Stimulated activated CD8-positive, alpha-beta memory T cell treated with anti-CD3 and anti-CD28 coated beads, Interleukin-2, amount 100 ng/mL, for 48 hours (primary cell): ENCODE measurements at regions not wholly inside any gene's neighbourhood (a gene's known extent, or its start where the extent isn't known, plus 50 kb on each side); places are given as distances from the start of the nearest gene placed in this dataset.

Source experiments
- DNase-seq, 2 donors: peaks; one replicate each; pipeline ENCODE4 v3.0.0-alpha.2; 2020; ENCODE audit warnings: low read depth in 2 of 2

DNA sequence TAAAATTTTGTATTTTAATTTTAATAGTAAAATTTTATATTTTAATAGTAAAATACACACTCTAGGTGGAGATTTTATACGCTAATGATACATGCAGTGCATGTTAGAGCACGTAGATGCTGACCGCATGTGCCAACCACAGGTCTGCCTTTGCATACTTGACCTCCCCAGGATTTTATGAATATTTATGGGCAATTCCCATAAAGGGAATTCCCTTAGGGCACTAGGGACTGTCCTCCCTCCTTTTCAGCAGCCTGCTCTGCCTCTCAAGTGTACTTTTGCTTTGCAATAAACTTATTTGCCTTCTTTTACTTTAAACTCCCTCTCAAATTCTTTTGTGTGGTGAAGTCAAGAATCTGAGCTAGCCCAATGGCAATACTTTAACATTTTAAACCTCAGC is 217.7 kb upstream of the CDH8 start:
- DNase-seq = no peak

DNA sequence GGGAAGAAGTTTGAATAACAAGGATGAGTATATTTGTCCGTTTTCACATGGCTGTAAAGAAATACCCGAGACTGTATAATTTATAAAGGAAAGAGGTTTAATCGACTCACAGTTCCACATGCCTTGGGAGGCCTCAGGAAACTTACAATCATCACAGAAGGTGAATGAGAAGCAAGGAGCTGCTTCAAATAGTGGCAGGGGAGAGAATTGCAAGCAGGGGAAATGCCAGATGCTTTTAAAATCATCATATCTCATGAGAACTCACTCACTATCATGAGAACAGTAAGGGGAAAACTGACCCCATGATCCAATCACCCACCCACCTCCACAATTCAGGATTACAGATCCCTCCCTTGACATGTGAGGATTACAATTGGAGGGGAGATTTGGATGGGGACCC is 212.8 kb upstream of the CDH8 start:
- no peak for DNase-seq

DNA sequence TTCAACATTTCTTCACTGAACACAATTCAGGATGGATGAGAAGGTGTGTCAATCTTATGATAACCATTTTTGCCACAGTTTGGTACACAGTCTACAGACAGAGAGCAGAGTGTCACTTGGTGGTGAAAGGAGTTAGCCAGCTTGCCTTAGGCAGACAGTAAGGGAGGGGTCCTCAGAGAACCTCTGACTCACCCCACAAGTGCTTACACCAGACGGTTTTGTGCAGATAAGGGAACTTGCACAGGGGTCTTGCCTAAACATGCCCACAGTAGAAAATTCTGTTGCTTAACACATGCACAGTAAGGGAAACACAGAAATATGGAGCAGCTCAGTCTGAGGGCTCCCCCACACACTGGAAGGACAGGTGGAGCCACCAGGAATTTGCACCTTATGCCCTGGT is 204.5 kb upstream of the CDH8 start:
- no peak for DNase-seq

DNA sequence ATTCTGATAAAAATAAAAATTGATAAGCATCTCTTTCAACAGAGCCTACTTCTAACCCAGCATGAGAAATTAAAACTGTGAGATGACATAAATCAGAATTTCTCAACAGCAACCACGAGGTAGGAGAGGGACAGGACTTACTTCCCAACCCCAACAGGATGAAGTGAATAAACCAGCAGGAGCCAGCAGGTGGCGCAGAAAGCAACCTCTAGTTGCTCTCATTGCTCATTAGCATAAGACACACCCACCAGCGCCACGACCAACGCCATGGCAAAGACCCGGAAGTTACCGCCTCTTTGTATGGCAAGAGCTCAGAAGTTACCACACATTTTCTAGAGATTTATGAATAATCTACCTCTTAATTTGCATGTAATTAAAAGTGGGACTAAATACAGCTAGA is 189.4 kb upstream of the CDH8 start:
- peak; percentile 13 to 16 for DNase-seq

DNA sequence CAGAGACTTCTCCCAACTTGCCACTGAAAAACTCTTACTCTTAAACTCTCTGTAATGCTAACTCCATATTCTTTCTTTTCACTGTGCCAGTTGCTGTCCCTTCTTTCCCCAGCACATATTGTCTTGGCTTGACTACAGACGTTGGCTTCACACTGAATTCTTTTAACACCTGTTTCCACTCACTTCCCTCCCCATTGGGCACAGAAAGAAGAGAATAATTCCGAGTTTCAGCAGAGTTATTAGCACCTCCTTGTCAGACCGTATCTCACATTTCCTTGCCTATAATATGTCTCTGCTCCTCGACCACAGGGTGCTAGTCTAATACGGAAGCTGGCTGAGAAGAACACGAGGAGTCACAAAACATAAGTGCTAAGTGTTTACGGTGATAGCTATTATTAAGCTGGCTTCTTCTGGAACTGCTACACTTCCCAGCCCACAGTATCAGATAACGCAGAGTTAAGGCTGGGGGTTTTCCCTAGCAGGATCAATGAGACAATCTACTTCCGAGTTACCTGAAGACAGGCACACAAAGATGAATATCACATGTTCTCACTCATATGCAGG is 188.5 kb upstream of the CDH8 start:
- DNase-seq = no peak

DNA sequence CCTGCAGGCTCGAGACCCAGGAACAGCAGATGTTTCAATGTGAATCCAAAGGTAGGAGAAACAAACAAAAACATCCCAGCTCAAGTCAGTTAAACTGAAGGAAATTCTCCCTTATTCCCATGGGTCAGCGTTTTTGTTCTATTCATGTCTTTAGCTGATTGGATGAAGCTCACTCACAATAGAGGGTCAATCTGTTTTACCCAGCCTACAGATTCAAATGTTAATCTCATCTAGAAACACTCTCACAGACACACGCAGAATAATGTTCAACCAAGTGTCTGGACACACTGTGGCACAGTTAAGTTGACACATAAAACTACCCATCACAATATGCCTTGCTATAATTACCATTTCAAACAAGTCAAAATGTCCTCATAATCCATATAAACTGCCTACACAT is 180.6 kb upstream of the CDH8 start:
- no peak for DNase-seq

DNA sequence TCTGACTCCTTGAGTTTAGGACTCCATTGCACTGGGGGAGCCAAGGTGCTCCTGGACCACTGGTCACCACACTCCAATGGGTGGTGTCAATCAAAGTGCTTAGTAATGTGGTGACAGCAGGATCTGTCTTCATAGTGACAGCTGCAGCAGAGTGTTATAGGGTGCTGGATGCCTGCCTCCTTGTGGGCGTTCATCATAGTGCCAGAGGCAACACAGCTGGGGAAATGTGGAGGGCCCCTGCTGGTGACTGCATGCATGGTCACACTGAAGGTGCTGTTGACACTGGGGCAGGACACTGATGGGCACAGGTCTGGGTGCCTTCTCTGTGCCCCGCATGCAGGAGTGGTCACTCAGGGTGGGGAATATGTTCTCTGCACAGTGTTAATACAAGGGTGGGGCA is 177.5 kb upstream of the CDH8 start:
- no peak for DNase-seq

DNA sequence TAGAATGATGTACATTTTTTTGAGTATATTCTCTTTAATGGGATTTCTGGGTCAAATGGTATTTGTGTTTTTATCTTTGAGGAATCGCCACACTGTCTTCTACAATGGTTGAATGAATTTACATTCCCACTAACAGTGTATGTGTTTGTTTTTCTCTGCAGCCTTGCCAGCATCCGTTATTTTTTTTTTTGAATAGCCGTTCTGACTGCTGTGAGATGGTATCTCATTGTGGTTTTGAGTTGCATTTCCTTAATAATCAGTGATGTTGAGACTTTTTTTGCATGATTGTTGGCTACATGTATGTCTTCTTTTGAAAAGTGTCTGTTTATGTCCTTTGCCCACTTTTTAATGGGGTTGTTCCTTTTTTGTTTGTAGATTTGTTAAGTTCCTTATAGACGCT is 172.7 kb upstream of the CDH8 start:
- DNase-seq = no peak

DNA sequence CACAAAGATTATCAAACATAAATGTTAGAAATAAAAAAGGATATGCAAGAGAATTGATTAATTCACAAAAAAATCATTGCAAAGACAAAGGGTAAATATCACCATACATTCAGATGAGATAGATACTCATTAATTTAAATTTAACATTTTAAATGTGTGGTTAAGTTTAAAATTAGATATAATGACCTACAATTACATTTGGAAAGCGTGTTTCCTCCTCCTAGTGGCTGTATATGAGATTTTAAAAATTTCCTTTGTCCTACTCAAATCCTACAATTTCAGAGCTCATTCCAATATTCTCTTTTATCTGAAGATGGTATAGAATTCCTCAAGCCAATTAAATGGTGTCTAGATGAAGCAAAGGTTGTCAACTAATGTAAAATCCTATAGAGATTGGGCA is 169.2 kb upstream of the CDH8 start:
- no peak for DNase-seq

DNA sequence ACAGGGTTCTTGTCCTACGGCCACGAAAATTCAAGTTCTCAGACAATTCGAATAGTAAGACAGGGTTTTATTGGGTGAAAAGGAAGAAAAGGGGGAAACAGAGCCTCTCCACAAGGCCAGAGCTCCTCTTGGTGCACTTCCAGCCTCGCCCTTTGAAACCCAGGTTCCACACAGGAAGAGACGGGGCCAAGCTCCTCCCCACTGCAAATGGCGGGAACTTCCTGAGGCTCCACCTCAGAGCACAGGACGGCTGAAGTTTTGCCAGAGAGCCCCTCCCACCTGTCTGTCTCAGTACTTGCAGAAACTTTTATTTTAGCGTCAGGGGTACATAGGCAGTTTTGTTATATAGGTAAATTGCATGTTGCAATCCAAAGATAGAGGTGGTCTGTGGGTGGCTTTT is 165.7 kb upstream of the CDH8 start:
- no peak for DNase-seq

DNA sequence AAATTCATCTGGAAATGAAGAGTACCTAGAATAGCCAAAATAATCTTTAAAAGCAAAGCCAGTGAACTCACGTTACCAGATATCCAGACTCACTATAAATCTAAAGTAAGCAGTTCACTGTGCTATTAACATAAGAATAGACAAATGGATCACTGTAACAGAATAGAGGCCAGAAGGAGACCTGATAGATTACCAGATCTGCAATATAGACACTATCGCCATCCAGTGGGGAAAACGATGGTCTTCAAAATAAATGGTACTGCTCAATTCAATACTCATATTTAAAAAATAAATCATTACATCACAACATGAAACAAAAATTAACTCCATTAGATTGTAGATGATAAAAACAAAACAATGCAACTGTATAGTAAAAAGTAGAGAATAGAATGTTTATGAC is 158.6 kb upstream of the CDH8 start:
- DNase-seq = no peak

DNA sequence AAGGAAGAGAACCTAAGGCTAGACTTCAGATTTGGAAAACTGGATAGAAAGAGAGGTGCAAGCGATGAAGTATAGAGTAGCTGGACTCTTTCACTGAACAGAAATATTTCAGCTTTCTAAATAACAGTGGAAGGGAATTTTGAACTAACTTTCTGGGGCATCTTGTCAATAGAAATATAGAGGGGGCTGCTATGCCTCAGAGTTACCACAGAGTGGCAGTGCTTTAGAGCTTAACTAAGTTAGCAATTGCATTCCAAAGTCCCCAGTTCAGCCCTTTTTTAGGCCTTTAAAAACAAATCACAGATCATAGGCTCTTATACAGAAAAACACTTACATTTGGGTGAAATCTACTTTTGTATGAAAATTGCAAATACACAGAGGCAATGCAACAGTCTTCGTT is 154.2 kb upstream of the CDH8 start:
- no peak for DNase-seq

DNA sequence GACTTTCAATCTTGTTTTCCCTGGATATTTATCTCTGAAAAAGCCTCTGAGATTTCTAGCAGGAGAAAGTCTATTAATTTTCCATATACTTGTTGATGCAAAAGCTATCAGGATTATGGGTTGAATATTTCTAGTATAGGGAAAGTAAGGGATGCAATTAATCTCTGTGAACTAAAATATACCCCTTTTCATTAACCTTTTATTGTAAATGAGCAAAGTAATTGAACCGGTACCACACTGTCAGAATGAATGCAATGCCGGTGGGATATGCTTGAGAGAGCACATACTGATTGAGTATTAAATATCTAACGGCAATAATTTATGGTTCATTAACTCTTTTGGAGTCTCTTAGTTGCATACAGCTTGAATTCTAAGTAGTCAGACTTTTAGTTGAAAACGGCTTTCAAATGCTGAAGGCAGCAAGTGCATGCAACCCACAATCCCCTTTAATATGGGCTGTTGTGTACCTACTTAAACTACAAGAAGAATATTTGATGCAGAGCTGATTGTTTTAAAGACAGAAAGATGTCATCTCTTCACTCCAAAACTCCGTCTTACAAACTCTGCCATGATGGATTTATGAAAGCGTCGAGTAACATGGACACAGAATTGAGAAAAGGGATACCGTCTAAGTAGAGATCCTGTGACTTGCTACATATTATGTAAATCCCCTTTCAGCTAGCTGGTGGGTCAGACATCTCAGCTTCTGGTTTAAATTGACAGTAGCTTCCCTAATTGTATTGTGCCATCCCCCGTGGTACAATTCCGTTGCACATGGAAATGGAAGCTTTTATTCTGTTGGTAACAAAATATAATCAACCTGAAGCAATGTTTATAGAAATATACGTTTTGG is 141.3 kb upstream of the CDH8 start:
- no peak for DNase-seq

DNA sequence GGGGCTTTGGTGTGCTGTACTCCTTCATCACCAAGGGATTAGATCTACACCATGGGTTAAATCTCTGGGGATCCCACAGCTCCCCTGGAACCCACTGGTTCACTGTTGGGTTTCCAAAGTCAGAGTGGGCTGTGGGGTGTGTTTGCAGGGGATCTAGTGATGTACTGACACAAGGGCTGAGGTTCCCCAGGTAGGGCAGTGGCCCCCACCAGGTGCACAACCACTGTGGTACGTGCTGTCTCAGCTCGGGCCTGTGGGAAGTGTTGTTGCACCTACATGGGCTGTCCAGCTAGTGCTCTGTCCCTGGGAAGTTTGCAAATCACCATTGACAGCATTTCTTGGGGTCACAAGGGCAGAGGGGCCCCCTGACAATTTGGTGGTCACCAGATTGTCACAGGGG is 134.4 kb upstream of the CDH8 start:
- no peak for DNase-seq

DNA sequence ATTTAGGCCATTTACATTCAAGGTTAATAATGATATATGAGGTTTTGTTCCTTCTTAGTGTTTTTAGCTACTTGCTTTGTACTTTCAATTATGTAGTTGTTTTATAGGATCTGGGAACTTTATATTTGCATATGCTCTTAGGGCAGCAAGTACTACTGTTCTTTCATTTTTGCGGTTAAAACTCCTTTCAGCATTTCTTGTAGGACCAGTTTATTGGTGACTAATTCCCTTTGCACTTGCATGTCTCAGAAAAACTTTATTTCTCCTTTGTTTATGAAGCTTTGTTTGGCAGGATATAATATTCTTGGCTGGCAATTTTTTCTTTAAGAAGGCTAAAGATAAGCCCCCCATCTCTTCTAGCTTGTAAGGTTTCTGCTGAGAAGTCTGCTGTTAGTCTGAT is 131.3 kb upstream of the CDH8 start:
- no peak for DNase-seq

DNA sequence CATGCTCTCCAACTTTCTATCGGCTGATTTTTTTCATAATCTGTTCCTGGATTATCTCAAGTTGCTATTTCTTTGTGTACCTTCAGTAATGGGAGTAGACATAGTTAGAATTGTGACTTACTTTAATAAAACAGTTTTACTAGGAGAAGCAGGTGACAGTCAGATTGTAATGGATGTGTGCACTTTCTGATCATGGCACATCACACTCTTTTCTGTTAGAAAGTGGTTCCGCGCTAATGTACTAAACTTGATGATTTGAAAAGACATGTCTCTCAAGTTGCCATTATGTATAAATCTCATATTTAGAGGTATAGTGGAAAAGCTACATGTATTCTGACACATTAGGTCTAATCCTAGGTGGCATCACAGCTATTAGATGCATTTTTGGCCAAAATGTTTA is 121.3 kb upstream of the CDH8 start:
- DNase-seq = no peak

DNA sequence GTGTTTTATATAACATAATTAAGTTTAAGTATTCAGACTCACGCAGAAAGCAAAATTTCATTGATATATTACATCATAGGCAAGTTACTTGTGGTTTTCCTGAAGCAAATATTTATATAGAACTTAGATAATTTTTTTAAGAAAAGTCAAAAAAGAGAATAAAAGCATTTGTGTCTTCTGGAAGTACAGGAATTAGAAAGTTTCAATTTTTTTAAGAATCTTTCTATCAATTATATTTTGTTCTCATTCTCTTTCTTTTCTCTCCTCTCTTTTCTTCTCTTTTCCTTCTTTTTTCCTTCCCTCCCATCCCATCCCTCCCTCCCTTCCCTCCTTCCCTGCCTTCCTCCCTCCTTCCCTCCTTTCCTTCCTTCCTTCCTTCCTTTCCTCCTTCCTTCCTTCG is 120.7 kb upstream of the CDH8 start:
- no peak for DNase-seq

DNA sequence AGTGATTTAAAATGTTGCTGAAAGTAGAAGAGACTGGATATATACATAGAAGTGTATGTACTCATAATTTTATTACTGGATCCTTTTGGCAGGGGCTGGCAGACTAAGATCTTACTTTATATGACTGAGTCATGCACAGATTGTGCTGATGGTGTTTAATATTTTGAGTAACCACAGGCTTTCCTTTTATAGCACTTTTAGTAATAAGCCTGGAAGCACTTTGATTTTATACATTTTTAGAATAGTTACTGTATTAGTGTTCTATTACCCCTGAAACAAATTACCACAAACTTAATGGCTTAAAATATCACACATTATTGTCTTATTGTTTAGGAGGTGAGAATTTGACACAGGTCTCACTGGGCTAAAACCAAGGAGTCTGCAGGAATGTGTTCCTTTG is 113.4 kb upstream of the CDH8 start:
- no peak for DNase-seq

DNA sequence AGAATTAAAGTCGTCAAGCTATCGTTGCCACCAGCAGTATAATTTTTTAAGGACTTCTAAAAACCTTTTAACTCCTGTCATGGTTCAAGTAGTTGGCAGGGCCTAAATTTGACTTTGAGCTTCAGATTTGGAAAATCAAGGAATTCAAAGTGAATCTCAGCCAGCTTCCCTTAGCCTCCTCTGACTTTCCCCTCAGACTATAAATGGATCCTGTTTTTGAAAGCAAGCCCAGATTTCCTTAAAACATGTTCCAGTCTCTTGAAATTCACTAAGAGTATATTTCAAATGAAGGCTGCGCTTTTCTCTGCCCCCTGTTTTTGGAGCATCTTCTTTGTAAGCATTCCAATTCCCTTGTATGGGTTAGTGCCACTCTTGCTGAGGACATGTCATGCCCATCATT is 101.8 kb upstream of the CDH8 start:
- no peak for DNase-seq

DNA sequence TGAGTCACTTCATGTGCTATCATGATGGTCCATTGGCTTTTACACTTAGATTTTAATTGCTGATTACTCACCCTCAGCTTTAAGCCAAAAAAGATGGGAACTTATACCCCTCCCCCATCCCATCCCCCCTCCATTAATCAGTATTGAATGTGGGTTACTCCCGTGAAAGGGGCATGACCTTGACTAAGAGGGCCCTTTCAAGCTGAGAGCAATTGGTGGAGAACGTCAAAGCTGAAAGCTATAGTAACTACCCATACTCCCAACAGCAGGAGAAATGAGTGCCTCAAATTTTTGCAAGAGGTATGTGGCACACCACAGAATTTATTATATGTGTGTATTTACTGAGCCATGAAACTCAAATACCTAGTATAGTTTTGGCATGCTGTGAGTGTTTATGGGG is 99.7 kb upstream of the CDH8 start:
- DNase-seq = no peak

DNA sequence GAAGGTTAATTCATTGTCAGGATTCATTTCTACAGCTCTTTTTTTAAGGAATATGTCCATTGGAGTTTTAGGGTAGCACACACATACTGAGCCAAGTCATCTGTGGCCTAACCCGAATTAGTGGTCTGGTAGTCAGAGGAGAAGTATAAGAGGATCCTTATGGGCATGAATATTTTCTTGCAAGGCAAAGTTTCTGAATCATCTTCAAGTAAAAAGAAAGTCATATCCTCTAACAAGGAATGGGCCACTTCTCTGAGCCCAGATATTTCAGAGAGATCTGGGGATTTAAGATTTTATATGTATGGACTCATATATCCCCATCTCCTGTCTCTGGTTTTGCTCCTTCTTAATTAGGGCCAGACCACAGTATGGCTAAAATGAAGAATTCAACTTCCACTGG is 99.2 kb upstream of the CDH8 start:
- DNase-seq = no peak

DNA sequence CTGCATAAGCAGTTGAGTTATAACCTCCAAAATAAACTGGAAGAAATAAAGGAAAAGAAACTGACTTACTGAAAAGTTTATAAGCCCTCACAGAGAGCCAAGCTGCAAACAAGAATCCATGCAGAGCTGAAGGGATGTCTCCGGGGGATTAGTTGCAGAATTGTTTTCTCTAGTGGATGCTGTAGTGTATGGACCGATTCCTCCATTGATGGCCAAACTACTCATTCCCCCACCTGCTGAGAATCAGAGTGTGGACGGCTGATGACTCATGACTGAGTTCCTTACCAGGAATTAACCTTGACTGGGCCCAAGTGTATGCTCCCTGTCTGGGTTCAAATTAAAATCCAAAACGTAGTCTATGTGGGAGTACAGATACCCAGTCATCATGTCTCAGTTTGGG is 93.9 kb upstream of the CDH8 start:
- DNase-seq = no peak

DNA sequence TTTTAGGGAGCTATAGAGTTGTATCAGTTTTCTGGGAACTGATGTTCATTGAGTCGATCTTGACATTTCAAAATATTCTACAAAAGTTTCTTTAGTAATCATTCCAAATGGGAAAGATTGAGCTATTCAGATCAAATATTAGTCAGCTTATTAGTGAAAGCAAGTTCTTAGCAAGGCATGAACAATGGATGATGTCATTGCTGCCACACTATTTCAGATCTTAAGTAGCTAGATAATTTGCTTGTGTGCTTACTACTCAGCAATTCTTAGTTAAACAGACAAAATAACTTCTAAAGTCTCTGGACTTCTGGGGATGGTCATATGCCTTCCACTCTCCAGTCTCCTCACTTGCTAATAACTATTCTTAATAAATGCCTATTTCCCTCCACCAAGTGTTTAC is 69.0 kb upstream of the CDH8 start:
- DNase-seq = no peak

DNA sequence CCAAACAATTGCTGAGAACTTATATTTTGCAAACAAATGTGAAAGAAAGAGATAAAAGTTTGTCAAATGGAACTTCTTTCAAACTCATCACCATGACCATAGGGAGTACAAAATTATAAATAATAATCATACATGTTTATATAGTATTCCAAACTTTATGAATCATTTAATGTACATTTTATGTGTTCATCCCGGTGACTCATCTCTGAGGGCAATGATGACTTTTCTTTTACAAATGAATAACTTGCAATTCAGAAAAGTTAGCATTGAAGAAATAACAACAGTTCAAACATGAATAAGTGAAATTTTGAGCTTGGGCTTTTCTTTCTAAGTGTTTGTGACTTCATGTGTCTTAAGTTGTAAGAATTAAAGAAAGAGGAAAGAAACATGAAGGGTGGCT is 66.3 kb upstream of the CDH8 start:
- no peak for DNase-seq
